ENCODE measurements at regions not wholly inside any gene's neighbourhood (a gene's known extent, or its start where the extent isn't known, plus 50 kb on each side); places are given as distances from the start of the nearest gene placed in this dataset.

- TF ChIP-seq CTCF (IDR thresholded peaks at IDR 0.05) (no peak), POLR2AphosphoS5 (IDR thresholded peaks at IDR 0.05) (no peak), POLR2A (IDR thresholded peaks at IDR 0.05) (no peak), EP300 (IDR thresholded peaks at IDR 0.05; ENCODE audit: low read depth) (no peak)
These were observed 483.6 kb upstream of the NOX3 start for GRCh38 chr6:155939253-155939652.
